BLaER1 (cell line): ENCODE measurements at regions not wholly inside any gene's neighbourhood (a gene's known extent, or its start where the extent isn't known, plus 50 kb on each side); places are given as distances from the start of the nearest gene placed in this dataset.

ENCODE experiments used
- H3K27ac ChIP-seq: shearing (Covaris generic); formaldehyde crosslinking; 2 replicates; pipeline ENCODE4 v1.8.1; 2022
- H3K27me3 ChIP-seq: shearing (Covaris generic); formaldehyde crosslinking; 2 replicates; pipeline ENCODE4 v1.8.1; 2022
- H3K36me3 ChIP-seq: shearing (Covaris generic); formaldehyde crosslinking; 2 replicates; pipeline ENCODE4 v1.8.1; 2022
- H3K4me1 ChIP-seq: shearing (Covaris generic); formaldehyde crosslinking; 2 replicates; pipeline ENCODE4 v1.8.1; 2022
- H3K4me2 ChIP-seq: shearing (Covaris generic); formaldehyde crosslinking; 2 replicates; pipeline ENCODE4 v1.8.1; 2022
- H3K4me3 ChIP-seq: shearing (Covaris generic); formaldehyde crosslinking; 2 replicates; pipeline ENCODE4 v1.8.1; 2022
- H3K9ac ChIP-seq: shearing (Covaris generic); formaldehyde crosslinking; 2 replicates; pipeline ENCODE4 v1.8.1; 2022
- H3K9me3 ChIP-seq: shearing (Covaris generic); formaldehyde crosslinking; 2 replicates; pipeline ENCODE4 v1.8.1; 2022
- H4K20me1 ChIP-seq: shearing (Covaris generic); formaldehyde crosslinking; 2 replicates; pipeline ENCODE4 v1.8.1; 2022
- Cebpa-rat ChIP-seq: shearing (Covaris generic); IDR thresholded peaks from 2 replicates; pipeline ENCODE4 v1.8.1; 2022

GRCh38 chr21:38725196-38726157 lies 80.3 kb upstream of the ETS2 start:
- H3K9ac ChIP-seq = no peak overlapping the region
- H3K4me1 ChIP-seq = peaks cover 16% of the 10 kb centered on the region
- H3K4me2 ChIP-seq = no peak overlapping the region
- H3K36me3 ChIP-seq = no peaks in the 10 kb centered on the region
- no peak overlapping the region for H3K27ac ChIP-seq
- TF ChIP-seq Cebpa-rat = no peak
- peaks cover 44% of the 10 kb centered on the region for H3K9me3 ChIP-seq
- H4K20me1 ChIP-seq = no peaks in the 10 kb centered on the region
- H3K27me3 ChIP-seq = peaks cover 10% of the 10 kb centered on the region; the same call in 1 of the 2 replicates
- no peak overlapping the region for H3K4me3 ChIP-seq

- Histone ChIP-seq H4K20me1 (no peaks in the 10 kb centered on the region), H3K36me3 (no peaks in the 10 kb centered on the region)
These were observed 79.2 kb upstream of the ETS2 start for GRCh38 chr21:38726482-38726881.

GRCh38 chr21:38729291-38729690 lies 76.4 kb upstream of the ETS2 start:
- peaks cover 3% of the 10 kb centered on the region for H3K4me1 ChIP-seq
- no peak for TF ChIP-seq Cebpa-rat
- no peaks in the 10 kb centered on the region for H3K27me3 ChIP-seq
- no peaks in the 10 kb centered on the region for H3K36me3 ChIP-seq
- peaks cover 34% of the 10 kb centered on the region for H3K9me3 ChIP-seq
- H3K27ac ChIP-seq = no peak overlapping the region
- no peaks in the 10 kb centered on the region for H4K20me1 ChIP-seq
- H3K4me2 ChIP-seq = no peak overlapping the region
- no peak overlapping the region for H3K4me3 ChIP-seq
- H3K9ac ChIP-seq = no peak overlapping the region

More at GRCh38 chr21:38726482-38726881, 79.2 kb upstream of the ETS2 start:
- H3K4me3 ChIP-seq = no peak overlapping the region
- H3K9me3 ChIP-seq = peaks cover 44% of the 10 kb centered on the region
- TF ChIP-seq Cebpa-rat = no peak
- peaks cover 16% of the 10 kb centered on the region for H3K4me1 ChIP-seq
- H3K4me2 ChIP-seq = no peak overlapping the region
- no peak overlapping the region for H3K27ac ChIP-seq
- peaks cover 10% of the 10 kb centered on the region; the same call in 1 of the 2 replicates for H3K27me3 ChIP-seq
- no peak overlapping the region for H3K9ac ChIP-seq

GRCh38 chr21:38729754-38730379 lies 75.9 kb upstream of the ETS2 start:
- Histone ChIP-seq H3K36me3 (no peaks in the 10 kb centered on the region), H3K4me2 (no peak overlapping the region), H3K27me3 (no peaks in the 10 kb centered on the region), H3K4me1 (peaks cover 9% of the 10 kb centered on the region), H3K9me3 (peaks cover 28% of the 10 kb centered on the region), H3K27ac (no peak overlapping the region), H3K9ac (no peak overlapping the region), H3K4me3 (no peak overlapping the region), H4K20me1 (no peaks in the 10 kb centered on the region)
- TF ChIP-seq Cebpa-rat = no peak

GRCh38 chr21:38733972-38734546 lies 71.7 kb upstream of the ETS2 start:
- Histone ChIP-seq H3K4me3 (peak overlapping the region; percentile 68), H3K27ac (peak overlapping the region; percentile 42), H3K4me2 (peak overlapping the region; percentile 98), H3K4me1 (peaks cover 21% of the 10 kb centered on the region), H3K36me3 (peaks cover 6% of the 10 kb centered on the region; the same call in 1 of the 2 replicates), H3K9ac (peak overlapping the region; percentile 71), H3K9me3 (peaks cover 19% of the 10 kb centered on the region), H3K27me3 (no peaks in the 10 kb centered on the region), H4K20me1 (no peaks in the 10 kb centered on the region)
- TF ChIP-seq Cebpa-rat = no peak

- peak overlapping the region; percentile 71 for H3K9ac ChIP-seq
- H3K27me3 ChIP-seq = no peaks in the 10 kb centered on the region
- H3K36me3 ChIP-seq = peaks cover 6% of the 10 kb centered on the region; the same call in 1 of the 2 replicates
- peaks cover 21% of the 10 kb centered on the region for H3K4me1 ChIP-seq
- H4K20me1 ChIP-seq = no peaks in the 10 kb centered on the region
- TF ChIP-seq Cebpa-rat = no peak
- H3K4me3 ChIP-seq = peak overlapping the region; percentile 68
- H3K4me2 ChIP-seq = peak overlapping the region; percentile 98
- H3K27ac ChIP-seq = peak overlapping the region; percentile 42
- H3K9me3 ChIP-seq = peaks cover 23% of the 10 kb centered on the region
These were observed 70.9 kb upstream of the ETS2 start for GRCh38 chr21:38734646-38735365.

GRCh38 chr21:38735626-38736206 lies 70.0 kb upstream of the ETS2 start:
- Histone ChIP-seq H3K4me2 (peak overlapping the region; percentile 98; the same call in 1 of the 2 replicates), H3K4me1 (peaks cover 21% of the 10 kb centered on the region), H3K36me3 (peaks cover 6% of the 10 kb centered on the region; the same call in 1 of the 2 replicates), H4K20me1 (no peaks in the 10 kb centered on the region), H3K4me3 (no peak overlapping the region), H3K27ac (no peak overlapping the region), H3K9me3 (peaks cover 23% of the 10 kb centered on the region), H3K27me3 (no peaks in the 10 kb centered on the region), H3K9ac (no peak overlapping the region)
- TF ChIP-seq Cebpa-rat = no peak

GRCh38 chr21:38740090-38740489 lies 65.6 kb upstream of the ETS2 start:
- no peak overlapping the region for H3K4me3 ChIP-seq
- no peaks in the 10 kb centered on the region for H4K20me1 ChIP-seq
- H3K27ac ChIP-seq = no peak overlapping the region

More at GRCh38 chr21:38740090-38740489, 65.6 kb upstream of the ETS2 start:
- TF ChIP-seq Cebpa-rat = no peak
- Histone ChIP-seq H3K36me3 (peaks cover 6% of the 10 kb centered on the region; the same call in 1 of the 2 replicates), H3K27me3 (no peaks in the 10 kb centered on the region), H3K9me3 (peaks cover 23% of the 10 kb centered on the region), H3K9ac (no peak overlapping the region), H3K4me1 (peaks cover 34% of the 10 kb centered on the region), H3K4me2 (no peak overlapping the region)
